IMR-90 (cell line): ENCODE measurements at regions not wholly inside any gene's neighbourhood (a gene's known extent, or its start where the extent isn't known, plus 50 kb on each side); places are given as distances from the start of the nearest gene placed in this dataset.

Experiments used
- ATAC-seq: fragments of 200-7000 bp; cut with Tn5 transposase; 2 replicates; pipeline ENCODE4 v1.9.1; 2020; ENCODE audit warnings: low read depth, mild to moderate bottlenecking, moderate library complexity
- BruUV-seq: library from RNA; stranded (reverse); fragments of 400-500 nt; replicated peaks from 2 replicates; lab custom pipeline; 2021; lab: Mats Ljungman, UMichigan
- CTCF ChIA-PET: fragments of 300-600 bp; formaldehyde crosslinking; extraction: SDS; loops from one replicate; lab custom pipeline; 2021; ENCODE audit warnings: antibody characterized with exemption; lab: Yijun Ruan, JAX
- POLR2A ChIA-PET: fragments of 300-600 bp; sonication (Branson Sonifier 250); formaldehyde crosslinking; loops from one replicate; lab custom pipeline; 2022; ENCODE audit warnings: antibody characterized with exemption; ENCODE audit not compliant: unreplicated experiment; lab: Charles Lee
- DNase-seq: peaks from one replicate; pipeline ENCODE4 v3.0.0; 2013
- H2AFZ ChIP-seq: replicated peaks from 2 replicates; pipeline ENCODE3; 2013; ENCODE audit warnings: low read length, mild to moderate bottlenecking; ENCODE audit not compliant: poor library complexity
- H2AK5ac ChIP-seq: 2 replicates; pipeline ENCODE4 v1.6.1; 2013; ENCODE audit warnings: low read depth, low read length, inconsistent platforms
- H2AK9ac ChIP-seq: replicated peaks from 2 replicates; pipeline ENCODE3; 2013; ENCODE audit warnings: mild to moderate bottlenecking, low read depth, low read length, moderate library complexity; ENCODE audit not compliant: poor library complexity
- H2BK120ac ChIP-seq: 2 replicates; pipeline ENCODE4 v1.6.1; 2013; ENCODE audit warnings: low read depth, low read length, inconsistent platforms
- H2BK15ac ChIP-seq: 3 replicates; pipeline ENCODE4 v1.6.1; 2013; ENCODE audit warnings: low read depth, low read length, inconsistent platforms
- H2BK20ac ChIP-seq: 2 replicates; pipeline ENCODE4 v1.6.1; 2013; ENCODE audit warnings: low read depth, mild to moderate bottlenecking, inconsistent platforms, low read length, moderate library complexity
- H2BK5ac ChIP-seq: 2 replicates; pipeline ENCODE4 v1.6.1; 2013; ENCODE audit warnings: mild to moderate bottlenecking, low read depth, low read length, inconsistent platforms; ENCODE audit not compliant: poor library complexity, severe bottlenecking
- H3K14ac ChIP-seq: replicated peaks from 2 replicates; pipeline ENCODE4 v1.6.1; 2013; ENCODE audit warnings: low read depth, low read length, inconsistent platforms
- H3K18ac ChIP-seq: 2 replicates; pipeline ENCODE4 v1.6.1; 2013; ENCODE audit warnings: low read depth, low read length, control low read depth
- H3K23ac ChIP-seq: 2 replicates; pipeline ENCODE4 v1.6.1; 2013; ENCODE audit warnings: low read depth, low read length, inconsistent platforms
- H3K27ac ChIP-seq: 2 replicates; pipeline ENCODE4 v1.5.1; 2013; ENCODE audit warnings: mild to moderate bottlenecking, control low read depth, low read length; ENCODE audit not compliant: insufficient read depth
- H3K27me3 ChIP-seq: 2 replicates; pipeline ENCODE4 v1.6.1; 2013; ENCODE audit warnings: low read length; ENCODE audit not compliant: control insufficient read depth, insufficient read depth
- H3K36me3 ChIP-seq: 2 replicates; pipeline ENCODE4 v1.6.1; 2013; ENCODE audit warnings: low read length, mixed read lengths; ENCODE audit not compliant: control insufficient read depth, insufficient read depth
- H3K4ac ChIP-seq: 2 replicates; pipeline ENCODE4 v1.6.1; 2013; ENCODE audit warnings: low read depth, low read length, inconsistent platforms
- H3K4me1 ChIP-seq: 2 replicates; pipeline ENCODE4 v1.6.1; 2013; ENCODE audit warnings: low read length, mixed read lengths; ENCODE audit not compliant: control insufficient read depth, insufficient read depth
- H3K4me2 ChIP-seq: 2 replicates; pipeline ENCODE4 v1.6.1; 2013; ENCODE audit warnings: low read depth, mild to moderate bottlenecking, control low read depth, low read length, moderate library complexity
- H3K4me3 ChIP-seq: 2 replicates; pipeline ENCODE4 v1.5.1; 2013; ENCODE audit warnings: low read depth, mild to moderate bottlenecking, control low read depth, low read length, moderate library complexity; ENCODE audit not compliant: insufficient read depth
- H3K56ac ChIP-seq: 2 replicates; pipeline ENCODE4 v1.6.1; 2013; ENCODE audit warnings: low read length, inconsistent platforms; ENCODE audit not compliant: insufficient read depth; ENCODE audit errors: extremely low read depth
- H3K79me1 ChIP-seq, 2 experiments: 2 replicates each; pipeline ENCODE4 v1.6.1; 2013; ENCODE audit warnings: low read length in 2 of 2, inconsistent platforms in 1 of 2, low read depth in 1 of 2
- H3K9ac ChIP-seq: 2 replicates; pipeline ENCODE4 v1.6.1; 2013; ENCODE audit warnings: low read depth, low read length, control low read depth
- H3K9me1 ChIP-seq: 2 replicates; pipeline ENCODE4 v1.6.1; 2013; ENCODE audit warnings: low read length, inconsistent platforms; ENCODE audit not compliant: insufficient read depth
- H3K9me3 ChIP-seq: 2 replicates; pipeline ENCODE4 v1.6.1; 2013; ENCODE audit warnings: low read length; ENCODE audit not compliant: control insufficient read depth, insufficient read depth
- H4K20me1 ChIP-seq: 2 replicates; pipeline ENCODE4 v1.6.1; 2013; ENCODE audit warnings: low read length, inconsistent platforms; ENCODE audit not compliant: insufficient read depth
- H4K5ac ChIP-seq: 2 replicates; pipeline ENCODE4 v1.6.1; 2013; ENCODE audit warnings: mild to moderate bottlenecking, low read depth, low read length, control low read depth
- H4K8ac ChIP-seq, 2 experiments: 2 replicates each; pipeline ENCODE4 v1.6.1; 2013; ENCODE audit warnings: low read depth in 2 of 2, low read length in 2 of 2, control low read depth in 1 of 2, inconsistent platforms in 1 of 2
- H4K91ac ChIP-seq: 2 replicates; pipeline ENCODE4 v1.6.1; 2013; ENCODE audit warnings: low read depth, low read length, inconsistent platforms; ENCODE audit not compliant: insufficient read depth
- BHLHE40 ChIP-seq: fragments of 150-350 bp; IDR thresholded peaks from 2 replicates; pipeline ENCODE4 v1.6.1; 2016; ENCODE audit warnings: mild to moderate bottlenecking, low read depth, low read length
- CEBPB ChIP-seq: IDR thresholded peaks from 2 replicates; pipeline ENCODE4 v1.6.1; 2012; ENCODE audit warnings: low read depth, low read length, improper control_type of control experiment
- CHD1 ChIP-seq: IDR thresholded peaks from 2 replicates; pipeline ENCODE4 v1.6.1; 2012; ENCODE audit warnings: low read depth, low read length, improper control_type of control experiment
- FOS ChIP-seq: fragments of 150-350 bp; IDR thresholded peaks from 2 replicates; pipeline ENCODE4 v1.6.1; 2016; ENCODE audit warnings: low read depth, low read length
- MAFK ChIP-seq: IDR thresholded peaks from 2 replicates; pipeline ENCODE4 v1.6.1; 2012; ENCODE audit warnings: low read depth, low read length, improper control_type of control experiment
- MAZ ChIP-seq: IDR thresholded peaks from 2 replicates; pipeline ENCODE4 v1.6.1; 2012; ENCODE audit warnings: low read depth, mild to moderate bottlenecking, low read length, improper control_type of control experiment, moderate library complexity, borderline replicate concordance
- MXI1 ChIP-seq: IDR thresholded peaks from 2 replicates; pipeline ENCODE4 v1.6.1; 2012; ENCODE audit warnings: low read depth, mild to moderate bottlenecking, low read length, moderate library complexity, borderline replicate concordance
- NFE2L2 ChIP-seq: fragments of 150-350 bp; IDR thresholded peaks from 2 replicates; pipeline ENCODE4 v1.6.1; 2016; ENCODE audit warnings: low read depth, mild to moderate bottlenecking, low read length
- POLR2A ChIP-seq: IDR thresholded peaks from 2 replicates; pipeline ENCODE4 v1.6.1; 2012; ENCODE audit warnings: mild to moderate bottlenecking, low read depth, low read length
- RAD21 ChIP-seq: IDR thresholded peaks from 2 replicates; pipeline ENCODE4 v1.6.1; 2012; ENCODE audit warnings: low read length, improper control_type of control experiment
- RFX5 ChIP-seq: IDR thresholded peaks from 2 replicates; pipeline ENCODE4 v1.8.0; 2012; ENCODE audit warnings: low read depth, mild to moderate bottlenecking, low read length, moderate library complexity
- SMC3 ChIP-seq: fragments of 150-350 bp; IDR thresholded peaks from 2 replicates; pipeline ENCODE4 v1.6.1; 2016; ENCODE audit warnings: low read depth, mild to moderate bottlenecking, antibody characterized with exemption, low read length, moderate library complexity
- WGBS, 2 experiments: methylation state at CpG; one replicate each; pipeline versions ENCODE4 v1.1.5 to v1.1.7; 2013; ENCODE audit warnings: missing lambda C conversion rate in 2 of 2; ENCODE audit not compliant: insufficient read length in 1 of 2; ENCODE audit errors: extremely low coverage in 2 of 2; 5-methylcytosine and 5-hydroxymethylcytosine counted together
- dilution Hi-C: fragments of 300-500 bp; cut with HindIII; formaldehyde crosslinking; loops from one replicate; pipeline ENCODE4 v1.14.3; 2018; ENCODE audit warnings: low sequenced_read_pairs; ENCODE audit not compliant: unreplicated experiment
- in situ Hi-C: fragments of 300-500 bp; cut with MboI; formaldehyde crosslinking; loops from 3 replicates; pipeline ENCODE4 v1.14.3; 2019; ENCODE audit warnings: low sequenced_read_pairs, inconsistent platforms, mixed read lengths
- intact Hi-C: fragments of 100-400 bp; cut with micrococcal nuclease; formaldehyde crosslinking; loops from 2 replicates; pipeline ENCODE4 v1.10.0; 2022
- TF ChIP-seq, protein P1 (sequence below): fragments of 150-350 bp; IDR thresholded peaks from 2 replicates; pipeline ENCODE4 v1.6.1; 2016; ENCODE audit warnings: low read depth, mild to moderate bottlenecking, low read length, moderate library complexity, borderline replicate concordance
- TF ChIP-seq, protein P2 (sequence below): fragments of 150-350 bp; IDR thresholded peaks from 2 replicates; pipeline ENCODE4 v1.6.1; 2017; ENCODE audit warnings: mild to moderate bottlenecking, antibody characterized with exemption, low read length, low read depth
- TF ChIP-seq, protein P3 (sequence below): conservative IDR thresholded peaks from 2 replicates; pipeline ENCODE4 v1.5.1; 2012; ENCODE audit warnings: mild to moderate bottlenecking, low read depth, low read length, improper control_type of control experiment

DNA sequence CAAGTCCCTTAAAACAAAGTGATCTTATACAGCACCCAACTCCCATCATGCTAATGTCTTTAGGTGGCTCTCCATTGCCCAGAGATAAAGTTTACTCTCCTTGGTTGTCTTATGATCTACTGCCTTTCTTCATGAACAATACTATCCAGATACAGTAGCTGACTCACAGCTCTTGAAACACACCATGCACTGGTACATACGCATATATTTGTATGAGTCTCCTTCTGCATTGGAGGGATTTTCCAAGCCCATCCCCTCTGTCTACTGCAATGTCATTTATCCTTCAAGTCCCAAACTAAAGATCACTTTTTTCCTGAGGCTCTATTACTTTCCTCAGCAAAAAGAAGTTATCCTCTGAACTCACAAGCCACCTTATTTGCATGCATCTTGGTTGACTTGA, 84.7 kb upstream of the LRATD1 start:
- Histone ChIP-seq H3K9ac (no peak overlapping the region), H3K23ac (no peak overlapping the region), H3K4me1 (peaks cover 4% of the 10 kb centered on the region), H4K91ac (no peak overlapping the region), H3K4me2 (no peak overlapping the region), H3K36me3 (no peaks in the 10 kb centered on the region), H2BK5ac (no peak overlapping the region), H3K79me1 (no peaks in the 10 kb centered on the region), H3K4me3 (no peak overlapping the region), H3K9me1 (no peaks in the 10 kb centered on the region), H3K9me3 (no peaks in the 10 kb centered on the region), H2AK5ac (no peak overlapping the region), H3K27ac (no peak overlapping the region), H3K18ac (no peak overlapping the region), H2BK20ac (no peak overlapping the region), H2AFZ (no peak overlapping the region), H2BK15ac (no peak overlapping the region), H4K5ac (no peak overlapping the region), H2BK120ac (no peak overlapping the region), H3K14ac (no peak overlapping the region), H4K20me1 (no peaks in the 10 kb centered on the region), H3K56ac (no peak overlapping the region), H2AK9ac (no peak overlapping the region), H3K27me3 (no peaks in the 10 kb centered on the region), H3K4ac (no peak overlapping the region), H4K8ac (no peak overlapping the region)
- in situ Hi-C loops (no loop called here), dilution Hi-C loops (no loop called here), intact Hi-C loops (no loop called here)
- DNase-seq (no peak), ATAC-seq (no peak)
- POLR2A ChIA-PET = no interaction called here
- CTCF ChIA-PET = interaction anchor here (0.9 kb wide), 1 partner anchor 13 kb away, joined by 3 read pairs; no protein-coding TSS in a partner anchor
- TF ChIP-seq CEBPB = no peak
- no peak for TF ChIP-seq MXI1
- TF ChIP-seq SMC3 = no peak
- TF ChIP-seq MAZ = no peak
- TF ChIP-seq, protein P1, sequence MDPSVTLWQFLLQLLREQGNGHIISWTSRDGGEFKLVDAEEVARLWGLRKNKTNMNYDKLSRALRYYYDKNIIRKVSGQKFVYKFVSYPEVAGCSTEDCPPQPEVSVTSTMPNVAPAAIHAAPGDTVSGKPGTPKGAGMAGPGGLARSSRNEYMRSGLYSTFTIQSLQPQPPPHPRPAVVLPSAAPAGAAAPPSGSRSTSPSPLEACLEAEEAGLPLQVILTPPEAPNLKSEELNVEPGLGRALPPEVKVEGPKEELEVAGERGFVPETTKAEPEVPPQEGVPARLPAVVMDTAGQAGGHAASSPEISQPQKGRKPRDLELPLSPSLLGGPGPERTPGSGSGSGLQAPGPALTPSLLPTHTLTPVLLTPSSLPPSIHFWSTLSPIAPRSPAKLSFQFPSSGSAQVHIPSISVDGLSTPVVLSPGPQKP = no peak
- TF ChIP-seq CHD1 = no peak
- no peak for TF ChIP-seq BHLHE40
- no peak for TF ChIP-seq FOS
- TF ChIP-seq MAFK = no peak
- no peak for TF ChIP-seq RAD21
- TF ChIP-seq RFX5 = no peak
- TF ChIP-seq, protein P2, sequence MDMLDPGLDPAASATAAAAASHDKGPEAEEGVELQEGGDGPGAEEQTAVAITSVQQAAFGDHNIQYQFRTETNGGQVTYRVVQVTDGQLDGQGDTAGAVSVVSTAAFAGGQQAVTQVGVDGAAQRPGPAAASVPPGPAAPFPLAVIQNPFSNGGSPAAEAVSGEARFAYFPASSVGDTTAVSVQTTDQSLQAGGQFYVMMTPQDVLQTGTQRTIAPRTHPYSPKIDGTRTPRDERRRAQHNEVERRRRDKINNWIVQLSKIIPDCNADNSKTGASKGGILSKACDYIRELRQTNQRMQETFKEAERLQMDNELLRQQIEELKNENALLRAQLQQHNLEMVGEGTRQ = no peak
- TF ChIP-seq, protein P3, sequence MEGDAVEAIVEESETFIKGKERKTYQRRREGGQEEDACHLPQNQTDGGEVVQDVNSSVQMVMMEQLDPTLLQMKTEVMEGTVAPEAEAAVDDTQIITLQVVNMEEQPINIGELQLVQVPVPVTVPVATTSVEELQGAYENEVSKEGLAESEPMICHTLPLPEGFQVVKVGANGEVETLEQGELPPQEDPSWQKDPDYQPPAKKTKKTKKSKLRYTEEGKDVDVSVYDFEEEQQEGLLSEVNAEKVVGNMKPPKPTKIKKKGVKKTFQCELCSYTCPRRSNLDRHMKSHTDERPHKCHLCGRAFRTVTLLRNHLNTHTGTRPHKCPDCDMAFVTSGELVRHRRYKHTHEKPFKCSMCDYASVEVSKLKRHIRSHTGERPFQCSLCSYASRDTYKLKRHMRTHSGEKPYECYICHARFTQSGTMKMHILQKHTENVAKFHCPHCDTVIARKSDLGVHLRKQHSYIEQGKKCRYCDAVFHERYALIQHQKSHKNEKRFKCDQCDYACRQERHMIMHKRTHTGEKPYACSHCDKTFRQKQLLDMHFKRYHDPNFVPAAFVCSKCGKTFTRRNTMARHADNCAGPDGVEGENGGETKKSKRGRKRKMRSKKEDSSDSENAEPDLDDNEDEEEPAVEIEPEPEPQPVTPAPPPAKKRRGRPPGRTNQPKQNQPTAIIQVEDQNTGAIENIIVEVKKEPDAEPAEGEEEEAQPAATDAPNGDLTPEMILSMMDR = no peak
- no peak for TF ChIP-seq POLR2A
- TF ChIP-seq NFE2L2 = no peak
- 80% methylated on average over 1 of the region's 1 CpG; no CpG with 5 or more reads in 1 of the 2 experiments for WGBS, 2 experiments
- no TSS peak for BruUV-seq
